HCT116 (cell line): ENCODE measurements at regions not wholly inside any gene's neighbourhood (a gene's known extent, or its start where the extent isn't known, plus 50 kb on each side); places are given as distances from the start of the nearest gene placed in this dataset.

ENCODE experiments used
- ATAC-seq: fragments of 200-7000 bp; cut with Tn5 transposase; 2 replicates; pipeline ENCODE4 v1.9.1; 2020; ENCODE audit warnings: mild to moderate bottlenecking, moderate library complexity
- BruUV-seq: library from RNA; stranded (reverse); fragments of 400-500 nt; replicated peaks from 2 replicates; lab custom pipeline; 2021; lab: Mats Ljungman, UMichigan
- CTCF ChIA-PET: fragments of 300-600 bp; sonication (Branson Sonifier 250); formaldehyde crosslinking; loops from one replicate; lab custom pipeline; 2021; ENCODE audit warnings: antibody characterized with exemption; lab: Charles Lee
- POLR2A ChIA-PET: fragments of 300-600, 350-600 bp; sonication (Branson Sonifier 250); formaldehyde crosslinking; loops from one replicate; lab custom pipeline; 2021; ENCODE audit warnings: antibody characterized with exemption; lab: Charles Lee
- RAD21 ChIA-PET, 2 experiments: fragments of 300-600 bp; sonication (Branson Sonifier 250); formaldehyde crosslinking; loops; one replicate each; lab custom pipeline; 2023; ENCODE audit warnings: low total read pairs in 2 of 2; ENCODE audit not compliant: uncharacterized antibody in 2 of 2, unreplicated experiment in 2 of 2, low non-redundant PET in 1 of 2; lab: Charles Lee
- DNase-seq: peaks from one replicate; pipeline ENCODE4 v3.0.0-alpha.2; 2010; ENCODE audit warnings: low read depth, low spot score
- H2AFZ ChIP-seq: fragments of 200-600 bp; shearing (Covaris generic), sonication (generic); 2 replicates; pipeline ENCODE4 v1.6.1; 2017; ENCODE audit warnings: low read depth, mixed run types, mixed read lengths, antibody characterized with exemption, low read length; ENCODE audit not compliant: poor library complexity, severe bottlenecking
- H3K27ac ChIP-seq: 2 replicates; pipeline ENCODE4 v1.5.1; 2012; ENCODE audit warnings: low read depth, low read length
- H3K27me3 ChIP-seq: fragments of 200-600 bp; sonication (generic); 2 replicates; pipeline ENCODE4 v1.6.1; 2016; ENCODE audit warnings: mixed run types, low read length, mixed read lengths; ENCODE audit not compliant: insufficient read depth
- H3K36me3 ChIP-seq, 2 experiments: fragments of 200-500 bp in 1 of 2; fragments of 200-600 bp in 1 of 2; sonication (Bioruptor generic) in 1 of 2; sonication (generic) in 1 of 2; 2 replicates each; pipeline versions ENCODE4 v1.5.1 to v1.6.1; 2014 to 2016; ENCODE audit warnings: low read length in 2 of 2, inconsistent platforms in 1 of 2, mixed read lengths in 1 of 2, mixed run types in 1 of 2; ENCODE audit not compliant: insufficient read depth in 2 of 2, control insufficient read depth in 1 of 2
- H3K4me1 ChIP-seq, 2 experiments: fragments of 200-600 bp in 1 of 2; sonication (generic) in 1 of 2; 2 replicates each; pipeline versions ENCODE4 v1.5.1 to v1.6.1; 2012 to 2017; ENCODE audit warnings: low read length in 2 of 2, inconsistent platforms in 1 of 2, mild to moderate bottlenecking in 1 of 2, mixed read lengths in 1 of 2, mixed run types in 1 of 2, moderate library complexity in 1 of 2; ENCODE audit not compliant: insufficient read depth in 2 of 2, control insufficient read depth in 1 of 2
- H3K4me2 ChIP-seq: fragments of 200-600 bp; sonication (generic); 2 replicates; pipeline ENCODE4 v1.6.1; 2017; ENCODE audit warnings: mixed run types, low read length, mixed read lengths
- H3K4me3 ChIP-seq, 2 experiments: fragments of 200-600 bp in 1 of 2; sonication (generic) in 1 of 2; replicated peaks in 1 of 2; 2 replicates each; pipeline ENCODE4 v1.5.1; 2011 to 2016; ENCODE audit warnings: low read length in 2 of 2, control low read depth in 1 of 2, low read depth in 1 of 2, mild to moderate bottlenecking in 1 of 2, mixed read lengths in 1 of 2, mixed run types in 1 of 2
- H3K79me2 ChIP-seq: fragments of 200-600 bp; sonication (generic); 2 replicates; pipeline ENCODE4 v1.6.1; 2017; ENCODE audit warnings: mild to moderate bottlenecking, mixed run types, low read length, moderate library complexity, mixed read lengths; ENCODE audit not compliant: insufficient read depth
- H3K9ac ChIP-seq: fragments of 200-600 bp; sonication (generic); 2 replicates; pipeline ENCODE4 v1.6.1; 2016; ENCODE audit warnings: low read length, mixed read lengths
- H3K9me2 ChIP-seq: fragments of 200-600 bp; sonication (generic), shearing (Covaris generic); 2 replicates; pipeline ENCODE4 v1.6.1; 2017; ENCODE audit warnings: mixed run types, mild to moderate bottlenecking, moderate library complexity; ENCODE audit not compliant: insufficient read depth
- H3K9me3 ChIP-seq, 2 experiments: fragments of 200-500 bp in 1 of 2; fragments of 200-600 bp in 1 of 2; sonication (Bioruptor generic) in 1 of 2; sonication (generic) in 1 of 2; 2 replicates each; pipeline ENCODE4 v1.6.1; 2014 to 2017; ENCODE audit warnings: low read length in 2 of 2, mixed read lengths in 2 of 2, inconsistent platforms in 1 of 2, low read depth in 1 of 2, mild to moderate bottlenecking in 1 of 2, mixed run types in 1 of 2, moderate library complexity in 1 of 2; ENCODE audit not compliant: control insufficient read depth in 1 of 2, insufficient read depth in 1 of 2
- H4K20me1 ChIP-seq: fragments of 200-600 bp; sonication (generic), shearing (Covaris generic); 2 replicates; pipeline ENCODE4 v1.6.1; 2017; ENCODE audit warnings: mixed run types, mild to moderate bottlenecking, moderate library complexity; ENCODE audit not compliant: insufficient read depth
- CBX3 ChIP-seq: IDR thresholded peaks from 2 replicates; pipeline ENCODE4 v1.6.1; 2012; ENCODE audit warnings: low read depth
- CEBPB ChIP-seq: IDR thresholded peaks from 2 replicates; pipeline ENCODE4 v1.6.1; 2012; ENCODE audit warnings: low read depth
- ELF1 ChIP-seq: IDR thresholded peaks from 2 replicates; pipeline ENCODE4 v1.6.1; 2012; ENCODE audit warnings: low read depth, borderline replicate concordance
- FOSL1 ChIP-seq: IDR thresholded peaks from 2 replicates; pipeline ENCODE4 v1.6.1; 2012; ENCODE audit warnings: low read depth
- POLR2A ChIP-seq: IDR thresholded peaks from 2 replicates; pipeline ENCODE4 v1.7.0; 2011; ENCODE audit warnings: borderline replicate concordance; ENCODE audit not compliant: insufficient read depth, insufficient read length; ENCODE audit errors: extremely low read depth
- POLR2AphosphoS5 ChIP-seq: IDR thresholded peaks from 2 replicates; pipeline ENCODE4 v1.6.1; 2011; ENCODE audit warnings: mild to moderate bottlenecking, low read depth, low read length, moderate library complexity
- RAD21 ChIP-seq: IDR thresholded peaks from 2 replicates; pipeline ENCODE4 v1.6.1; 2012; ENCODE audit warnings: low read depth, mild to moderate bottlenecking
- SP1 ChIP-seq: IDR thresholded peaks from 2 replicates; pipeline ENCODE4 v1.6.1; 2012; ENCODE audit warnings: low read depth
- TCF7L2 ChIP-seq: IDR thresholded peaks from 2 replicates; pipeline ENCODE4 v1.7.0; 2011; ENCODE audit warnings: borderline replicate concordance, inconsistent platforms; ENCODE audit not compliant: insufficient read depth, insufficient read length; ENCODE audit errors: extremely low read depth
- ZFX ChIP-seq: fragments of 450-650 bp; IDR thresholded peaks from 2 replicates; pipeline ENCODE4 v1.6.1; 2017
- intact Hi-C: fragments of 100-400 bp; cut with micrococcal nuclease; formaldehyde crosslinking; loops from 2 replicates; pipeline ENCODE4 v1.10.0; 2022
- TF ChIP-seq, protein P1 (sequence below): IDR thresholded peaks from 2 replicates; pipeline ENCODE4 v1.6.1; 2012; ENCODE audit warnings: low read depth
- TF ChIP-seq, protein P2 (sequence below), 3 experiments: fragments of 200-600 bp in 1 of 3; sonication (generic) in 1 of 3; IDR thresholded peaks in 2 of 3; conservative IDR thresholded peaks in 1 of 3; 2 replicates each; pipeline ENCODE4 v1.5.1; 2012 to 2017; ENCODE audit warnings: low read depth in 2 of 3, low read length in 2 of 3, antibody characterized with exemption in 1 of 3, borderline replicate concordance in 1 of 3, control low read depth in 1 of 3, mild to moderate bottlenecking in 1 of 3, mixed read lengths in 1 of 3, mixed run types in 1 of 3, moderate library complexity in 1 of 3; ENCODE audit not compliant: insufficient read depth in 1 of 3
- TF ChIP-seq, protein P3 (sequence below): IDR thresholded peaks from 2 replicates; pipeline ENCODE4 v1.6.1; 2011; ENCODE audit warnings: mild to moderate bottlenecking, low read length, moderate library complexity; ENCODE audit not compliant: insufficient replicate concordance; ENCODE audit errors: extremely low read depth
- TF ChIP-seq, protein P4 (sequence below): IDR thresholded peaks from 2 replicates; pipeline ENCODE4 v1.6.1; 2012
- TF ChIP-seq, protein P5 (sequence below): IDR thresholded peaks from 2 replicates; pipeline ENCODE4 v1.6.1; 2012

DNA sequence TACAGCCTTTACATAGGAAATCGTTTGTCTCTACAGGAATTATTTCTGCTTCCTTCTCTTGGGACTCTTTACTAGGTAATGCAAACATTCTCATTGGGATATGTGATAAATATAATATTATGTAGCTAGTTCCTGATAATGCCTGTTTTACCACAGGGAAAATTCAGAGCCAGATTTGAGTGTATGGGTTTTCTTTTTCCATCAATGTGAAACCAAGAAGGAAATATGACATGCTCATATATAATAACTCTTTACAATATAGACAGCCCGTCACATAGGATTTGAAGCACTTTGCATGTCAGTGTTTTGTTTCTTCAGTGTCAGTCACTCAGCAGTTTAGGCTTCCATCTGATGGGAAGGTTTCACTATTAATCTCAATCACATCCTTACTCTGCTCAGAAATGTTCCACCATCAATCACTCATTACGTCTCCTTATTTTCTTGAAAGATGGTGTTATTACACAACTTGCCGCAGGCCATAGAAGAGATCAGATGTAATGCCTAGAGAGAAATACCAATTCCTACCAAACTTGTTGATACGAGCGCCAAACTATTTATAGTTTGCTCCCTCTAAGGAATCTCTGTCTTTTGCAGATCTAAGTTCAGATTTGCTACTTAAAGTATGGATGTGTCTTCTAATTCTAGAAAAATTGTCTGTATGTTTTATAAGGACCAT lies 314.8 kb downstream of the DIPK2A start:
- ChIA-PET RAD21 (no interaction called here), CTCF (no interaction called here)

More for the DNA sequence above, 314.8 kb downstream of the DIPK2A start:
- H4K20me1 ChIP-seq: no peaks in the 10 kb centered on the region
- no peak overlapping the region for H3K4me3 ChIP-seq
- no peak for TF ChIP-seq CBX3
- TF ChIP-seq, protein P1, sequence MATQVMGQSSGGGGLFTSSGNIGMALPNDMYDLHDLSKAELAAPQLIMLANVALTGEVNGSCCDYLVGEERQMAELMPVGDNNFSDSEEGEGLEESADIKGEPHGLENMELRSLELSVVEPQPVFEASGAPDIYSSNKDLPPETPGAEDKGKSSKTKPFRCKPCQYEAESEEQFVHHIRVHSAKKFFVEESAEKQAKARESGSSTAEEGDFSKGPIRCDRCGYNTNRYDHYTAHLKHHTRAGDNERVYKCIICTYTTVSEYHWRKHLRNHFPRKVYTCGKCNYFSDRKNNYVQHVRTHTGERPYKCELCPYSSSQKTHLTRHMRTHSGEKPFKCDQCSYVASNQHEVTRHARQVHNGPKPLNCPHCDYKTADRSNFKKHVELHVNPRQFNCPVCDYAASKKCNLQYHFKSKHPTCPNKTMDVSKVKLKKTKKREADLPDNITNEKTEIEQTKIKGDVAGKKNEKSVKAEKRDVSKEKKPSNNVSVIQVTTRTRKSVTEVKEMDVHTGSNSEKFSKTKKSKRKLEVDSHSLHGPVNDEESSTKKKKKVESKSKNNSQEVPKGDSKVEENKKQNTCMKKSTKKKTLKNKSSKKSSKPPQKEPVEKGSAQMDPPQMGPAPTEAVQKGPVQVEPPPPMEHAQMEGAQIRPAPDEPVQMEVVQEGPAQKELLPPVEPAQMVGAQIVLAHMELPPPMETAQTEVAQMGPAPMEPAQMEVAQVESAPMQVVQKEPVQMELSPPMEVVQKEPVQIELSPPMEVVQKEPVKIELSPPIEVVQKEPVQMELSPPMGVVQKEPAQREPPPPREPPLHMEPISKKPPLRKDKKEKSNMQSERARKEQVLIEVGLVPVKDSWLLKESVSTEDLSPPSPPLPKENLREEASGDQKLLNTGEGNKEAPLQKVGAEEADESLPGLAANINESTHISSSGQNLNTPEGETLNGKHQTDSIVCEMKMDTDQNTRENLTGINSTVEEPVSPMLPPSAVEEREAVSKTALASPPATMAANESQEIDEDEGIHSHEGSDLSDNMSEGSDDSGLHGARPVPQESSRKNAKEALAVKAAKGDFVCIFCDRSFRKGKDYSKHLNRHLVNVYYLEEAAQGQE: no peak
- no peak for TF ChIP-seq RAD21
- TF ChIP-seq, protein P2, sequence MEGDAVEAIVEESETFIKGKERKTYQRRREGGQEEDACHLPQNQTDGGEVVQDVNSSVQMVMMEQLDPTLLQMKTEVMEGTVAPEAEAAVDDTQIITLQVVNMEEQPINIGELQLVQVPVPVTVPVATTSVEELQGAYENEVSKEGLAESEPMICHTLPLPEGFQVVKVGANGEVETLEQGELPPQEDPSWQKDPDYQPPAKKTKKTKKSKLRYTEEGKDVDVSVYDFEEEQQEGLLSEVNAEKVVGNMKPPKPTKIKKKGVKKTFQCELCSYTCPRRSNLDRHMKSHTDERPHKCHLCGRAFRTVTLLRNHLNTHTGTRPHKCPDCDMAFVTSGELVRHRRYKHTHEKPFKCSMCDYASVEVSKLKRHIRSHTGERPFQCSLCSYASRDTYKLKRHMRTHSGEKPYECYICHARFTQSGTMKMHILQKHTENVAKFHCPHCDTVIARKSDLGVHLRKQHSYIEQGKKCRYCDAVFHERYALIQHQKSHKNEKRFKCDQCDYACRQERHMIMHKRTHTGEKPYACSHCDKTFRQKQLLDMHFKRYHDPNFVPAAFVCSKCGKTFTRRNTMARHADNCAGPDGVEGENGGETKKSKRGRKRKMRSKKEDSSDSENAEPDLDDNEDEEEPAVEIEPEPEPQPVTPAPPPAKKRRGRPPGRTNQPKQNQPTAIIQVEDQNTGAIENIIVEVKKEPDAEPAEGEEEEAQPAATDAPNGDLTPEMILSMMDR (IDR thresholded peaks at IDR 0.05 in 2 of 3, conservative IDR thresholded peaks at IDR 0.05 in 1 of 3; ENCODE audit: borderline replicate concordance in 1 of 3, insufficient read depth in 1 of 3, low read depth in 2 of 3, low read length in 2 of 3): no peak
- TF ChIP-seq FOSL1: no peak
- TF ChIP-seq, protein P3, sequence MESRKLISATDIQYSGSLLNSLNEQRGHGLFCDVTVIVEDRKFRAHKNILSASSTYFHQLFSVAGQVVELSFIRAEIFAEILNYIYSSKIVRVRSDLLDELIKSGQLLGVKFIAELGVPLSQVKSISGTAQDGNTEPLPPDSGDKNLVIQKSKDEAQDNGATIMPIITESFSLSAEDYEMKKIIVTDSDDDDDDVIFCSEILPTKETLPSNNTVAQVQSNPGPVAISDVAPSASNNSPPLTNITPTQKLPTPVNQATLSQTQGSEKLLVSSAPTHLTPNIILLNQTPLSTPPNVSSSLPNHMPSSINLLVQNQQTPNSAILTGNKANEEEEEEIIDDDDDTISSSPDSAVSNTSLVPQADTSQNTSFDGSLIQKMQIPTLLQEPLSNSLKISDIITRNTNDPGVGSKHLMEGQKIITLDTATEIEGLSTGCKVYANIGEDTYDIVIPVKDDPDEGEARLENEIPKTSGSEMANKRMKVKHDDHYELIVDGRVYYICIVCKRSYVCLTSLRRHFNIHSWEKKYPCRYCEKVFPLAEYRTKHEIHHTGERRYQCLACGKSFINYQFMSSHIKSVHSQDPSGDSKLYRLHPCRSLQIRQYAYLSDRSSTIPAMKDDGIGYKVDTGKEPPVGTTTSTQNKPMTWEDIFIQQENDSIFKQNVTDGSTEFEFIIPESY: no peak
- no peak for TF ChIP-seq ELF1
- no peak for TF ChIP-seq TCF7L2
- TF ChIP-seq, protein P4, sequence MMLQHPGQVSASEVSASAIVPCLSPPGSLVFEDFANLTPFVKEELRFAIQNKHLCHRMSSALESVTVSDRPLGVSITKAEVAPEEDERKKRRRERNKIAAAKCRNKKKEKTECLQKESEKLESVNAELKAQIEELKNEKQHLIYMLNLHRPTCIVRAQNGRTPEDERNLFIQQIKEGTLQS: no peak
- no peak for TF ChIP-seq CEBPB
- TF ChIP-seq ZFX: no peak
- TF ChIP-seq POLR2AphosphoS5: no peak
- no peak for TF ChIP-seq POLR2A
- no peak for TF ChIP-seq SP1
- TF ChIP-seq, protein P5, sequence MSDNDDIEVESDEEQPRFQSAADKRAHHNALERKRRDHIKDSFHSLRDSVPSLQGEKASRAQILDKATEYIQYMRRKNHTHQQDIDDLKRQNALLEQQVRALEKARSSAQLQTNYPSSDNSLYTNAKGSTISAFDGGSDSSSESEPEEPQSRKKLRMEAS: no peak
- POLR2A ChIA-PET: no interaction called here
- no peak overlapping the region for H3K9ac ChIP-seq
- H3K36me3 ChIP-seq: no peaks in the 10 kb centered on the region
- no peaks in the 10 kb centered on the region for H3K9me2 ChIP-seq
- H3K9me3 ChIP-seq: no peaks in the 10 kb centered on the region
- H3K4me1 ChIP-seq: no peaks in the 10 kb centered on the region
- DNase-seq (no peak), ATAC-seq (no peak)
- intact Hi-C loops: no loop called here
- H2AFZ ChIP-seq: no peak overlapping the region
- H3K27ac ChIP-seq: no peak overlapping the region
- no peak overlapping the region for H3K4me2 ChIP-seq
- H3K79me2 ChIP-seq: no peaks in the 10 kb centered on the region
- BruUV-seq: no TSS peak
- no peaks in the 10 kb centered on the region for H3K27me3 ChIP-seq
